ENCODE measurements at regions not wholly inside any gene's neighbourhood (a gene's known extent, or its start where the extent isn't known, plus 50 kb on each side); places are given as distances from the start of the nearest gene placed in this dataset.

- H3K36me3 Mint-ChIP-seq (ENCODE audit: low read depth, unreplicated experiment) = no peaks in the 10 kb centered on the region
- no peak overlapping the region for H3K4me3 Mint-ChIP-seq (ENCODE audit: unreplicated experiment)
- H3K27ac Mint-ChIP-seq (ENCODE audit: unreplicated experiment) = no peak overlapping the region
- H3K27me3 Mint-ChIP-seq (ENCODE audit: unreplicated experiment) = no peaks in the 10 kb centered on the region
- DNase-seq (ENCODE audit: low spot score) = no peak
- no peaks in the 10 kb centered on the region for H3K4me1 Mint-ChIP-seq (ENCODE audit: unreplicated experiment)
- no peaks in the 10 kb centered on the region for H3K9me3 Mint-ChIP-seq (ENCODE audit: unreplicated experiment)
- no peak for TF ChIP-seq CTCF (IDR thresholded peaks at IDR 0.05; ENCODE audit: unreplicated experiment)
These were observed 74.8 kb upstream of the NEBL start for GRCh38 chr10:20971901-20972300.

- Mint-ChIP-seq H3K4me3 (ENCODE audit: unreplicated experiment) (no peak overlapping the region), H3K9me3 (ENCODE audit: unreplicated experiment) (no peaks in the 10 kb centered on the region), H3K4me1 (ENCODE audit: unreplicated experiment) (no peaks in the 10 kb centered on the region), H3K27ac (ENCODE audit: unreplicated experiment) (no peak overlapping the region), H3K36me3 (ENCODE audit: low read depth, unreplicated experiment) (no peaks in the 10 kb centered on the region), H3K27me3 (ENCODE audit: unreplicated experiment) (no peaks in the 10 kb centered on the region)
- no peak for DNase-seq (ENCODE audit: low spot score)
- TF ChIP-seq CTCF (IDR thresholded peaks at IDR 0.05; ENCODE audit: unreplicated experiment) = no peak
These were observed 73.6 kb upstream of the NEBL start for GRCh38 chr10:20970708-20971107.

- Mint-ChIP-seq H3K4me1 (ENCODE audit: unreplicated experiment) (no peaks in the 10 kb centered on the region), H3K36me3 (ENCODE audit: low read depth, unreplicated experiment) (no peaks in the 10 kb centered on the region), H3K4me3 (ENCODE audit: unreplicated experiment) (no peak overlapping the region), H3K27me3 (ENCODE audit: unreplicated experiment) (no peaks in the 10 kb centered on the region), H3K9me3 (ENCODE audit: unreplicated experiment) (no peaks in the 10 kb centered on the region), H3K27ac (ENCODE audit: unreplicated experiment) (no peak overlapping the region)
- no peak for DNase-seq (ENCODE audit: low spot score)
- TF ChIP-seq CTCF (IDR thresholded peaks at IDR 0.05; ENCODE audit: unreplicated experiment) = no peak
These were observed 72.9 kb upstream of the NEBL start for GRCh38 chr10:20970044-20970443.

GRCh38 chr10:20966426-20966825 is 69.3 kb upstream of the NEBL start:
- no peak overlapping the region for H3K27ac Mint-ChIP-seq (ENCODE audit: unreplicated experiment)
- no peaks in the 10 kb centered on the region for H3K9me3 Mint-ChIP-seq (ENCODE audit: unreplicated experiment)
- no peaks in the 10 kb centered on the region for H3K4me1 Mint-ChIP-seq (ENCODE audit: unreplicated experiment)

More at GRCh38 chr10:20966426-20966825, 69.3 kb upstream of the NEBL start:
- TF ChIP-seq CTCF (IDR thresholded peaks at IDR 0.05; ENCODE audit: unreplicated experiment) = no peak
- DNase-seq (ENCODE audit: low spot score) = no peak
- no peaks in the 10 kb centered on the region for H3K27me3 Mint-ChIP-seq (ENCODE audit: unreplicated experiment)
- no peak overlapping the region for H3K4me3 Mint-ChIP-seq (ENCODE audit: unreplicated experiment)
- no peaks in the 10 kb centered on the region for H3K36me3 Mint-ChIP-seq (ENCODE audit: low read depth, unreplicated experiment)
